Gastrocnemius medialis (tissue), 4 donors: ENCODE measurements at regions not wholly inside any gene's neighbourhood (a gene's known extent, or its start where the extent isn't known, plus 50 kb on each side); places are given as distances from the start of the nearest gene placed in this dataset.
A peak's percentile ranks its signal among the peaks of the same experiment; 100 is the strongest.

Experiments used
- ATAC-seq, 2 donors: fragments of 150-250 bp; one replicate each; pipeline ENCODE4 v1.9.1; 2016
- DNase-seq, 2 donors: peaks; one replicate each; pipeline ENCODE4 v3.0.0-alpha.2; 2019
- H3K27ac ChIP-seq, 4 donors: fragments of 200-600 bp; sonication (generic); 1 replicate in 1 of 4; 2 replicates in 3 of 4; pipeline ENCODE4 v1.5.1; 2016 to 2018; ENCODE audit warnings: mild to moderate bottlenecking in 2 of 4, moderate library complexity in 1 of 4
- H3K27me3 ChIP-seq, 3 donors: fragments of 200-600 bp; sonication (generic) in 2 of 3; 1 replicate in 1 of 3; 2 replicates in 2 of 3; pipeline versions ENCODE4 v1.5.1 to v1.6.0; 2016 to 2019; ENCODE audit warnings: mild to moderate bottlenecking in 1 of 3, moderate library complexity in 1 of 3
- H3K36me3 ChIP-seq, 2 donors: fragments of 200-600 bp; sonication (generic) in 1 of 2; one replicate each; pipeline ENCODE4 v1.5.1; 2017 to 2018
- H3K4me1 ChIP-seq, 2 donors: fragments of 200-600 bp; sonication (generic) in 1 of 2; one replicate each; pipeline ENCODE4 v1.5.1; 2016 to 2017; ENCODE audit warnings: mild to moderate bottlenecking in 2 of 2
- H3K4me3 ChIP-seq, 4 donors: fragments of 200-600 bp; sonication (generic) in 3 of 4; 1 replicate in 1 of 4; 2 replicates in 3 of 4; pipeline ENCODE4 v1.5.1; 2016 to 2019; ENCODE audit warnings: mild to moderate bottlenecking in 2 of 4
- H3K9me3 ChIP-seq, 3 donors: fragments of 200-600 bp; sonication (generic) in 2 of 3; 1 replicate in 1 of 3; 2 replicates in 2 of 3; pipeline ENCODE4 v1.5.1; 2016 to 2019
- CTCF ChIP-seq, 5 experiments: fragments of 450-650 bp in 3 of 5; fragments of 200-600 bp in 2 of 5; sonication (generic) in 2 of 5; IDR thresholded peaks in 4 of 5; conservative IDR thresholded peaks in 1 of 5; 1 replicate in 4 of 5; 2 replicates in 1 of 5; pipeline ENCODE4 v1.5.1; 2016 to 2019; ENCODE audit warnings: antibody characterized with exemption in 5 of 5, mild to moderate bottlenecking in 3 of 5, moderate library complexity in 3 of 5
- POLR2A ChIP-seq, 2 donors: fragments of 450-650 bp; IDR thresholded peaks; one replicate each; pipeline ENCODE4 v1.6.1; 2017; ENCODE audit warnings: antibody characterized with exemption in 2 of 2, mild to moderate bottlenecking in 2 of 2, moderate library complexity in 2 of 2
- in situ Hi-C, 4 donors: fragments of 200-750 bp; cut with MboI; loops; one replicate each; pipeline versions ENCODE4 v1.15.0 to v1.8.0; 2017; ENCODE audit warnings: low sequenced_read_pairs in 4 of 4
- intact Hi-C: fragments of 100-400 bp; cut with DNase I; formaldehyde crosslinking; loops from one replicate; pipeline ENCODE4 v1.15.1; 2023; ENCODE audit warnings: low total_unique reads

DNA sequence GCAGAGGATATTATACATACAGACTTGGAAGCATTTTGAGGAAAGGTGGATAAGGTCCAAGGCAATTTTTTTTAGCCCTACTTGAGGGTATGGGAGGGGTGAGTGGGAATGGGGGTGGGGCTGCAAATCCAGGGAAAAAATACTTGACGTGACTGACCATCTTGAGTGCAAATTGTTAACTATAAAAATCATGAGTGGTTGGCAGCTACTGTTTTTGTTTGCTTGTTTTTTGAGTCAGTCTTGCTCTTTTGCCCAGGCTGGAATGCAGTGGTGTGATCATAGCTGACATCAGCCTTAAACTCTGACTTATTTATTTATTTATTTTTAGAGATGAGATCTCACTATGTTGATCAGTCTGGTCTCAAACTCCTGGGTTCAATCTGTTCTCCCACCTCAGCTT, 458.8 kb downstream of the PIK3C3 start:
- no peak for DNase-seq
- H3K27ac ChIP-seq, result no peak overlapping the region

GRCh38 chr18:42414756-42415454, 459.9 kb downstream of the PIK3C3 start:
- TF ChIP-seq CTCF (IDR thresholded peaks at IDR 0.05 in 4 of 5, conservative IDR thresholded peaks at IDR 0.05 in 1 of 5), result no peak
- TF ChIP-seq POLR2A (IDR thresholded peaks at IDR 0.05), result no peak
- H3K27ac ChIP-seq, result no peak overlapping the region
- intact Hi-C loops, result no loop called here
- H3K9me3 ChIP-seq, result no peaks in the 10 kb centered on the region
- H3K27me3 ChIP-seq, result no peaks in the 10 kb centered on the region
- ATAC-seq, result peak in 1 of 2 donors; percentile 53
- DNase-seq, result no peak
- H3K36me3 ChIP-seq, result no peaks in the 10 kb centered on the region
- in situ Hi-C loops, result no loop called here
- H3K4me3 ChIP-seq, result no peak overlapping the region
- H3K4me1 ChIP-seq, result no peaks in the 10 kb centered on the region

More for the DNA sequence above, 458.8 kb downstream of the PIK3C3 start:
- Histone ChIP-seq H3K9me3 (no peaks in the 10 kb centered on the region), H3K4me1 (no peaks in the 10 kb centered on the region), H3K4me3 (no peak overlapping the region), H3K27me3 (no peaks in the 10 kb centered on the region), H3K36me3 (no peaks in the 10 kb centered on the region)
- in situ Hi-C loops (no loop called here), intact Hi-C loops (no loop called here)
- no peak for ATAC-seq
- TF ChIP-seq POLR2A (IDR thresholded peaks at IDR 0.05) (no peak), CTCF (IDR thresholded peaks at IDR 0.05 in 4 of 5, conservative IDR thresholded peaks at IDR 0.05 in 1 of 5) (no peak)

- Histone ChIP-seq H3K4me1 (no peaks in the 10 kb centered on the region), H3K9me3 (no peaks in the 10 kb centered on the region), H3K4me3 (no peak overlapping the region), H3K27ac (no peak overlapping the region), H3K36me3 (no peaks in the 10 kb centered on the region), H3K27me3 (no peaks in the 10 kb centered on the region)
- DNase-seq, result no peak
- intact Hi-C loops, result no loop called here
- in situ Hi-C loops, result no loop called here
- TF ChIP-seq CTCF (IDR thresholded peaks at IDR 0.05 in 4 of 5, conservative IDR thresholded peaks at IDR 0.05 in 1 of 5), result no peak
- no peak for TF ChIP-seq POLR2A (IDR thresholded peaks at IDR 0.05)
- ATAC-seq, result no peak
Observed at GRCh38 chr18:42417189-42417588, 462.2 kb downstream of the PIK3C3 start.

GRCh38 chr18:42418121-42418520, 463.1 kb downstream of the PIK3C3 start:
- H3K27me3 ChIP-seq, result no peaks in the 10 kb centered on the region
- in situ Hi-C loops, result no loop called here
- no peak for ATAC-seq
- intact Hi-C loops, result no loop called here
- TF ChIP-seq CTCF (IDR thresholded peaks at IDR 0.05 in 4 of 5, conservative IDR thresholded peaks at IDR 0.05 in 1 of 5) (no peak), POLR2A (IDR thresholded peaks at IDR 0.05) (no peak)
- H3K9me3 ChIP-seq, result no peaks in the 10 kb centered on the region
- no peaks in the 10 kb centered on the region for H3K4me1 ChIP-seq
- no peak overlapping the region for H3K4me3 ChIP-seq
- H3K36me3 ChIP-seq, result no peaks in the 10 kb centered on the region
- H3K27ac ChIP-seq, result no peak overlapping the region
- no peak for DNase-seq

DNA sequence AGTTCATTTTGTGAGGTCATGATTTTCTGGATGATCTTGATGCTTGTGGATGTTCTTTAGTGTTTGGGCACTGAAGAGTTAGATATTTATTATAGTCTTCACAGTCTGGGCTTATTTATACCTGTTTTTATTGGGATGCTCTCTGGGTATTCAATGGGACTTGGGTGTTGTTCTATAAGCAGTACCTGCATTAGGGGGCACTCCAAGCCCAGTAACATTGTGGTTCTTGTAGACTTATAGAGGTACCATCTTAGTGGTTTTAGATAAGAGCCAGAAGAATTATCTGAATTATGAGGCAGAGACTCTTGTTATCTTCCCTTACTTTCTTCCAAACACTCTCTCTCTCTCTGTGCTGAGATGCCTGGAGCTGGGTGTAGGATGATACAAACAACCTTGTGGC, 470.0 kb downstream of the PIK3C3 start:
- no peaks in the 10 kb centered on the region for H3K27me3 ChIP-seq
- no peak overlapping the region for H3K4me3 ChIP-seq
- intact Hi-C loops (no loop called here), in situ Hi-C loops (no loop called here)
- H3K4me1 ChIP-seq, result no peaks in the 10 kb centered on the region
- H3K27ac ChIP-seq, result no peak overlapping the region
- H3K9me3 ChIP-seq, result no peaks in the 10 kb centered on the region
- no peaks in the 10 kb centered on the region for H3K36me3 ChIP-seq
- no peak for ATAC-seq
- no peak for DNase-seq
- no peak for TF ChIP-seq CTCF (IDR thresholded peaks at IDR 0.05 in 4 of 5, conservative IDR thresholded peaks at IDR 0.05 in 1 of 5)
- TF ChIP-seq POLR2A (IDR thresholded peaks at IDR 0.05), result no peak
